Common myeloid progenitor, CD34-positive (primary cell): ENCODE measurements at regions not wholly inside any gene's neighbourhood (a gene's known extent, or its start where the extent isn't known, plus 50 kb on each side); places are given as distances from the start of the nearest gene placed in this dataset.
A peak's percentile ranks its signal among the peaks of the same experiment; 100 is the strongest.

Experiments
- CTCF ChIA-PET: fragments of 350-600 bp; sonication (Branson Sonifier 250); formaldehyde crosslinking; loops from one replicate; lab custom pipeline; 2021; ENCODE audit warnings: antibody characterized with exemption; lab: Charles Lee
- POLR2A ChIA-PET: fragments of 350-600 bp; sonication (Branson Sonifier 250); formaldehyde crosslinking; loops from one replicate; lab custom pipeline; 2021; ENCODE audit warnings: antibody characterized with exemption; lab: Charles Lee
- DNase-seq, 3 donors: peaks; one replicate each; pipeline versions ENCODE4 v3.0.0 to v3.0.0-alpha.2; 2013
- H3K27ac ChIP-seq, 2 experiments: 1 replicate in 1 of 2; 2 replicates in 1 of 2; pipeline ENCODE4 v1.7.0; 2013; ENCODE audit warnings: inconsistent platforms in 2 of 2, low read length in 2 of 2, mild to moderate bottlenecking in 2 of 2, low read depth in 1 of 2, moderate library complexity in 1 of 2; ENCODE audit not compliant: severe bottlenecking in 2 of 2, insufficient read depth in 1 of 2, poor library complexity in 1 of 2
- H3K27me3 ChIP-seq, 5 experiments: replicated peaks in 2 of 5; 1 replicate in 3 of 5; 2 replicates in 2 of 5; pipeline versions ENCODE4 v1.6.1 to v1.7.0; 2013; ENCODE audit warnings: low read length in 4 of 5, mild to moderate bottlenecking in 2 of 5, moderate library complexity in 2 of 5, inconsistent platforms in 1 of 5; ENCODE audit not compliant: insufficient read depth in 5 of 5, control insufficient read depth in 4 of 5
- H3K36me3 ChIP-seq, 4 experiments: 1 replicate in 2 of 4; 2 replicates in 2 of 4; pipeline versions ENCODE4 v1.6.1 to v1.7.0; 2013; ENCODE audit warnings: low read length in 3 of 4, control low read depth in 1 of 4, mild to moderate bottlenecking in 1 of 4; ENCODE audit not compliant: control insufficient read depth in 4 of 4, insufficient read depth in 4 of 4
- H3K4me1 ChIP-seq, 4 experiments: 1 replicate in 3 of 4; 2 replicates in 1 of 4; pipeline versions ENCODE4 v1.6.1 to v1.7.1; 2013; ENCODE audit warnings: low read length in 3 of 4, mild to moderate bottlenecking in 3 of 4, control low read depth in 1 of 4, inconsistent platforms in 1 of 4, moderate library complexity in 1 of 4; ENCODE audit not compliant: control insufficient read depth in 4 of 4, insufficient read depth in 4 of 4; ENCODE audit errors: control extremely low read depth in 1 of 4
- H3K4me3 ChIP-seq, 7 experiments: 1 replicate in 4 of 7; 2 replicates in 3 of 7; pipeline versions ENCODE4 v1.5.1 to v1.7.0; 2013; ENCODE audit warnings: mild to moderate bottlenecking in 7 of 7, low read length in 6 of 7, moderate library complexity in 6 of 7, inconsistent platforms in 2 of 7, low read depth in 2 of 7, control low read depth in 1 of 7; ENCODE audit not compliant: insufficient read depth in 4 of 7, control insufficient read depth in 1 of 7; ENCODE audit errors: extremely low read depth in 1 of 7
- H3K9me3 ChIP-seq, 5 experiments: 1 replicate in 4 of 5; 2 replicates in 1 of 5; pipeline versions ENCODE4 v1.6.1 to v1.7.1; 2013; ENCODE audit warnings: low read length in 4 of 5, mild to moderate bottlenecking in 2 of 5, inconsistent platforms in 1 of 5, low read depth in 1 of 5, moderate library complexity in 1 of 5; ENCODE audit not compliant: control insufficient read depth in 4 of 5, insufficient read depth in 2 of 5; ENCODE audit errors: control extremely low read depth in 1 of 5
- WGBS: methylation state at CpG from one replicate; pipeline ENCODE4 v1.1.5; 2013; ENCODE audit not compliant: insufficient coverage; 5-methylcytosine and 5-hydroxymethylcytosine counted together

DNA sequence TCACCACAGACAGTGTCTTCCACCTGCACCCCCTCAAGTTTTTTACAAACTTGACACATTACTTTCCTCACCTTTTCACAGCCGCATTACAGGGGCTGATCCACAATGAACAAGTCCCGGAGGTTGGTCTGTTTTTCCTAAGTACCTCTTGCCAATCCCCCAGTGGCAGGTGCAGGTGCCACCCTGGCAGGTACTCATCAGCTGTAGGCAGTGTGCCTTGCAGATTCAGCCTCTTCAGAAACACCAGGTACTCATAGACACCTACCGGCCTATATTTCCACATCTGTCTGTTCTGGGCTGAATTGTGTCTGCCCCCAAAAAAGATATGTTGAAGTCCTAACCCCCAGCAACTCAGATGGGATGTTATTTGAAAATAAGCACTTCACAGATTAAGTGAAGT lies 81.4 kb upstream of the CNIH3 start:
- Histone ChIP-seq H3K4me1 (no peaks in the 10 kb centered on the region), H3K27ac (no peak overlapping the region), H3K27me3 (peaks cover 0 to 2% (median 0%) of the 10 kb centered on the region in 5 experiments), H3K4me3 (no peak overlapping the region), H3K9me3 (no peaks in the 10 kb centered on the region), H3K36me3 (no peaks in the 10 kb centered on the region)
- POLR2A ChIA-PET = no interaction called here
- CTCF ChIA-PET = interaction anchor here (1.3 kb wide), 1 partner anchor 20 kb away, joined by 4 read pairs; no protein-coding TSS in a partner anchor
- whole genome bisulfite sequencing = 88% methylated on average over 2 of the region's 3 CpGs
- no peak for DNase-seq

DNA sequence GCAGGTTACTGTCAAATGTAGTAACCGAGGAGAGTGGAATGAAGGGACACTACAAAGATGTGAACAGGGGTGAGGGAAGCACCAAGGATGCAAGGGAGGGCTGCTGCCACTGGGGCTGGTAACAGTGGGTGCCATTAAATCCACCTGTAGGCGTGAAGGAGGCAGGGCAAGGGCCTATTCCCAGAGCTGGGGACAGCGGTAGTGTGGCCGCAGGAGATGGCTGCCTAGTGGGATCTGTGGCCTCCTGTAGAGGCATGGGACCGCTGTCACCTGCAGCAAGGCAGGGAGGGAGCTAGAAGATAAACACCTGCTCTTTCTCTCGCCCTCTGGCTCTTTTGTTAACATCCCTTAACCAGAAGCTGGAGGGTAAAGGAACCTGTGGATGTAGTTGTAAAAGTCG lies 80.5 kb upstream of the CNIH3 start:
- 94% methylated on average over 5 of the region's 7 CpGs for WGBS
- Histone ChIP-seq H3K9me3 (no peaks in the 10 kb centered on the region), H3K4me3 (no peak overlapping the region), H3K4me1 (peaks cover 0 to 8% (median 6%) of the 10 kb centered on the region in 4 experiments), H3K27ac (no peak overlapping the region), H3K27me3 (peaks cover 0 to 2% (median 0%) of the 10 kb centered on the region in 5 experiments), H3K36me3 (no peaks in the 10 kb centered on the region)
- DNase-seq = no peak
- ChIA-PET CTCF (interaction anchor here (1.3 kb wide), 1 partner anchor 21 kb away, joined by 4 read pairs; no protein-coding TSS in a partner anchor), POLR2A (no interaction called here)

GRCh38 chr1:224539971-224540370 lies 76.1 kb upstream of the CNIH3 start:
- POLR2A ChIA-PET = no interaction called here
- Histone ChIP-seq H3K9me3 (no peaks in the 10 kb centered on the region), H3K27ac (no peak overlapping the region), H3K4me1 (peaks cover 7 to 28% (median 25%) of the 10 kb centered on the region in 4 experiments), H3K27me3 (peaks cover 0 to 2% (median 0%) of the 10 kb centered on the region in 5 experiments), H3K36me3 (no peaks in the 10 kb centered on the region), H3K4me3 (peak overlapping the region in 1 of 7 experiments; percentile 10)
- 17% methylated on average over 4 of the region's 4 CpGs for WGBS
- DNase-seq = peak in 2 of 3 donors; percentile 55 to 62
- CTCF ChIA-PET = interaction anchor here (1.1 to 1.3 kb wide), 4 partner anchors 9 to 27 kb away, joined by 3 to 6 read pairs (median 4); no protein-coding TSS in a partner anchor

DNA sequence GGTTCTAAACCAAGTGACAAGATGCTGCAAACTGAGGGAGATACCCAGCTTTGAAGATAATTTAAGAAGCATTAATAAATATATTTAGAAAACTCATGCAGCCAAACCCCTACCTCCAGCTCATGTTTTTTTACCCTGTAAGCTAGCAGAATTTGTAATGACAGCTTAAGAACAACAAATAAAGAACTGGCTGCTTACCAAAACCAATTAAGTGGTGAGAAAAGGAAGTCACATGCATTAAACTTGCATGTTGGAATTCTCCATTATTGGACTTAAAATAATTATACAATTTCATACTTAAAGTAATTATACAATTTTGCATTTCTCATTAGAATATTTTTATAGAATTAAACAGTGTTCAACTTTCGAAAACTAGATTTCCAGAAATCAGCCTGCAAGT lies 75.6 kb upstream of the CNIH3 start:
- CTCF ChIA-PET = interaction anchor here (1.1 to 1.3 kb wide), 4 partner anchors 10 to 28 kb away, joined by 3 to 6 read pairs (median 4); no protein-coding TSS in a partner anchor
- peaks cover 7 to 28% (median 25%) of the 10 kb centered on the region in 4 experiments for H3K4me1 ChIP-seq
- H3K27ac ChIP-seq = no peak overlapping the region
- peaks cover 0 to under 1% (median 0%) of the 10 kb centered on the region in 5 experiments for H3K27me3 ChIP-seq
- H3K9me3 ChIP-seq = no peaks in the 10 kb centered on the region
- DNase-seq = peak in 2 of 3 donors; percentile 31 to 50
- no peak overlapping the region for H3K4me3 ChIP-seq
- POLR2A ChIA-PET = no interaction called here
- no peaks in the 10 kb centered on the region for H3K36me3 ChIP-seq
- whole genome bisulfite sequencing = no CpG with 5 or more reads among the region's 1 CpG

DNA sequence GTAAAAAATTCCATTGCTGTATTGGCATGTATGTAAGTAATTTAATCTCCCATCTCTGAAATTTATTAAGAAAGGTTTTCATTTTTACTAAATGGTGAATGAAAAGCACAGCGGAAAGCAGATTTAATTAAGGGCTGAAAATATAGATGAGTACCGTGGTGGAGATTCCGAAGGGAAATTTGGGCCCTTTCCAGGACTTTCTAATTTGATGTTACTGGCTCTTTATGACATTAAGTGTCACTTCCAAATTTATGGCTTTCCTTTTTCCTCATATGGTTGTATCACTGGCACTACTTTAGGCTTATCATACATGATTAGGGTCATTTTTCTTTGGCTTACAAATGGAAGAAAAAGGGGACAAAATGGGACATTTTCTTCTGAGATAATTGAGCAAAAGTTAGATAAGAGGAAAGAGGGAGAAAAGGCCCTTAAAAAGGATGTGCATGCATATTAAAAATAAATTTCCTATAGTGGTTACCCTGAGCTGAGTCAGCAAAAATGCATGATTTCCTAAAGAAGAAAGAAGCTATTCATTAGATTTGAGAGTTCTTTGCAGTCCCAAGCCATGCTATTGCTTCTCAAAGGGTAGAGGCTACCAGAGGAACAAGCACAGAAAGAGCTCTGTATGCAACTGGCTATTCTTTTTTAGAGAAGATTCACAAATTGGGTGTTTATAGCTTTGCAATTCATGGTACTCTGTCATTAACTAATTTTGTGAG lies 74.9 kb upstream of the CNIH3 start:
- POLR2A ChIA-PET = interaction anchor here (0.7 kb wide), 1 partner anchor 81 kb away, joined by 3 read pairs; no protein-coding TSS in a partner anchor
- DNase-seq = peak in 2 of 3 donors; percentile 21 to 22
- 100% methylated on average over 1 of the region's 3 CpGs for WGBS
- no peak overlapping the region for H3K4me3 ChIP-seq
- H3K9me3 ChIP-seq = no peaks in the 10 kb centered on the region
- H3K27ac ChIP-seq = no peak overlapping the region
- H3K36me3 ChIP-seq = no peaks in the 10 kb centered on the region
- CTCF ChIA-PET = interaction anchor here (1.2 to 1.8 kb wide), 3 partner anchors 28 to 310 kb away, joined by 4 to 6 read pairs (median 5); no protein-coding TSS in a partner anchor
- no peaks in the 10 kb centered on the region for H3K27me3 ChIP-seq
- H3K4me1 ChIP-seq = peaks cover 7 to 28% (median 25%) of the 10 kb centered on the region in 4 experiments

DNA sequence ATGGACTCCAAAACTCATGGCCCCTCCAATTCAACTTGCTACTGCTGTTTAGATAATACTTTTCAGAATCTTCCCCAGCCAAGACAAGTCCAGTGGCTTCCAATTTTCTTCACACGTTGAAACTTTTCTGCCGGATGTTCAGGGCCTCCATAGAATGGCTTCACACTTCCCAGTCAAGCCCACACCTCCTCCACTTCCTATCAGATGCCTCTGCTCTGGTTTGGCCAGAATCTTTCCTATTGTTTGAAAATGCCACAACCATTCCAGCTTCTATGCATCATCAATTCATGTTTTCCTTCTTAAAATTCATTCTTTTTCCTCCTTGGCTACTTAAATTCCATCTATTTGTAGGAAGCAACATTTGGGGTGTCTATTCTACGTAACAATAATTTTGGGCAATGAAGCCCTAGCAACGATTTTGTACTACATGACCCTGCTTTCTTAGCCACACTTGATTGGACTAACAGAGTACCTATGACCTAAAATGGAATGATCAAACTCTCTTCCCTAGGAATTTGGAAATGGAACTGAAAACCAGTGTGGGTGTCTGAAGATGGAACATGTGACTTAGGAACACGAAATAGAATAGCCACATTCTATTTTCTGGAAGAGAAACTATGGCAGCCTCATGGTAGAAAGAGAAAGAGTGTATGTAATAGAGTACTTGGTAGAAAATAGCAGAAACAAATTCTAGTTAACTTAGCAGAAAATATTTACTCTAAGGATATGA lies 74.1 kb upstream of the CNIH3 start:
- ChIA-PET CTCF (interaction anchor here (1.4 to 1.8 kb wide), 2 partner anchors 29 to 309 kb away, joined by 4 to 6 read pairs; no protein-coding TSS in a partner anchor), POLR2A (interaction anchor here (0.7 kb wide), 1 partner anchor 80 kb away, joined by 3 read pairs; no protein-coding TSS in a partner anchor)
- DNase-seq = no peak
- Histone ChIP-seq H3K4me3 (no peak overlapping the region), H3K27ac (no peak overlapping the region), H3K4me1 (peaks cover 7 to 28% (median 25%) of the 10 kb centered on the region in 4 experiments), H3K27me3 (no peaks in the 10 kb centered on the region), H3K36me3 (no peaks in the 10 kb centered on the region), H3K9me3 (no peaks in the 10 kb centered on the region)
- 92% methylated on average over 4 of the region's 5 CpGs for WGBS
